ENCODE measurements at regions not wholly inside any gene's neighbourhood (a gene's known extent, or its start where the extent isn't known, plus 50 kb on each side); places are given as distances from the start of the nearest gene placed in this dataset.

- DNase-seq = no peak
Observed at GRCh38 chr1:29670752-29671151, 434.4 kb downstream of the PTPRU start.

- no peak for DNase-seq
Observed at GRCh38 chr1:29669912-29670311, 433.6 kb downstream of the PTPRU start.

GRCh38 chr1:29669158-29669871 lies 433.0 kb downstream of the PTPRU start:
- no peak for DNase-seq

GRCh38 chr1:29668551-29669157 lies 432.3 kb downstream of the PTPRU start:
- DNase-seq = no peak

GRCh38 chr1:29667951-29668350 lies 431.6 kb downstream of the PTPRU start:
- DNase-seq = no peak

DNA sequence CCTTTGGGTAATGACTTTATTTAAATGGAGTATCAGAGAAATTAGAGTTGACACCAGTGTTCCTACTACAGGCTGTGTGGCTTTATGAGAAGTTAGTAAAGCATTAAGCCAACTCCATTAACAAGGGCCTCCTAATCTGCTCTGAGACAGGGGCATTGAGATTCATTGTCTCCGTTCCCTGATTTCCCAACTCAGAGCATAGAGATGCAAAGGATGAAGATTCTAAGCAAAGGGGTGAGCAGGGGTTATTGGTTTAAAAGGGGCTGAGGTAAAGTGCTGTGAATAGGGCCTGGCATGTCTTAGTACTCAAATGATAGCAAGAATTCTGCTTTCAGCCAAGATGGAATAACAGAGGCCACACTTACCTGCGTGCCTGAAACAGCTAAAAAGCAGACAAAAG lies 428.4 kb downstream of the PTPRU start:
- no peak for DNase-seq

- DNase-seq = no peak
Observed at GRCh38 chr1:29658688-29659087, 422.4 kb downstream of the PTPRU start.

GRCh38 chr1:29657816-29658215 lies 421.5 kb downstream of the PTPRU start:
- DNase-seq = no peak

DNA sequence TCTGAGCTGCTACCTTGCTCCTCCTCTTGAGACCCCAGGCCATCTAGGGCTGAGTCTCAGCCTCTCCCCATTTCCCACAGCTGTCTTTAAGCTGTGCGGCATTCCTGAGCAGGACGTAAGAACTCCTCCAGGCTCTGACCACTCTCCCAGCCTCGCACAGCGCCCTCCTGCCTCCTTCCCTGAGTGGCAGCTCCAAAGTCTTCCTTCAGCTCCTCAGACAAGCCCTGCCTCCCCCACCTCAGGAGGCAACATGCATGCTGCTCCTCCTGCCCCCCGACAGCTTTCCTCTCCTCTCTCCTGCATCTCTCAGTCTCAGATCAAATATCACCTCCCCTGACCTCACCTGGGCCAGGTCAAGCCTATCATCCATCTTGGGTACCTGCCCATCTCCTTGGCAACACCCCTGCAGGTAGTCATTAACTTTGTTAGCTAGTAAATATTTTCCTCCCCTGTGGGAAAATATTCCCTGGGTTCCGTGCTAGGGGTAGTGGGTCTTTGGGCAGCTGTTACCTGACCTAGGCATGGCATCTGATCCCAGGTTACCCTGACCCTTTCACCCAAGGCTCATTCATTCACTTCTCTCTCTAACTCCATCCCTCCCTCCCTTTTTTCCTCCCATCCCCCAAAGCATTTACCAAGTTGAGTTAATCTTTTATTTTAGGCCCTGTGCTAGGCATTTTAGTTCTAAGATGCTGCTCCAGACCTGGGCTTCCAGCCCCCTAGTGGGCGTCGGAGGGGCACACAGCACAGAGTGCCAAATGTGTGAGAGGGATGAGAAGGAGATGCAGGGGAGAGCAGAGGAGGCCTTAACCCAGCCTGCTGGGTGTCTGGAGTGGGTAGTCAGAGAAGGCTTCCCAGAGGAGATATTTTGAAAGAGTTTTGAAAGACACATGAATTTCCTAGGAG lies 419.9 kb downstream of the PTPRU start:
- DNase-seq = no peak

GRCh38 chr1:29655145-29655544 lies 418.8 kb downstream of the PTPRU start:
- DNase-seq = no peak

GRCh38 chr1:29653886-29654450 lies 417.6 kb downstream of the PTPRU start:
- DNase-seq = no peak

DNA sequence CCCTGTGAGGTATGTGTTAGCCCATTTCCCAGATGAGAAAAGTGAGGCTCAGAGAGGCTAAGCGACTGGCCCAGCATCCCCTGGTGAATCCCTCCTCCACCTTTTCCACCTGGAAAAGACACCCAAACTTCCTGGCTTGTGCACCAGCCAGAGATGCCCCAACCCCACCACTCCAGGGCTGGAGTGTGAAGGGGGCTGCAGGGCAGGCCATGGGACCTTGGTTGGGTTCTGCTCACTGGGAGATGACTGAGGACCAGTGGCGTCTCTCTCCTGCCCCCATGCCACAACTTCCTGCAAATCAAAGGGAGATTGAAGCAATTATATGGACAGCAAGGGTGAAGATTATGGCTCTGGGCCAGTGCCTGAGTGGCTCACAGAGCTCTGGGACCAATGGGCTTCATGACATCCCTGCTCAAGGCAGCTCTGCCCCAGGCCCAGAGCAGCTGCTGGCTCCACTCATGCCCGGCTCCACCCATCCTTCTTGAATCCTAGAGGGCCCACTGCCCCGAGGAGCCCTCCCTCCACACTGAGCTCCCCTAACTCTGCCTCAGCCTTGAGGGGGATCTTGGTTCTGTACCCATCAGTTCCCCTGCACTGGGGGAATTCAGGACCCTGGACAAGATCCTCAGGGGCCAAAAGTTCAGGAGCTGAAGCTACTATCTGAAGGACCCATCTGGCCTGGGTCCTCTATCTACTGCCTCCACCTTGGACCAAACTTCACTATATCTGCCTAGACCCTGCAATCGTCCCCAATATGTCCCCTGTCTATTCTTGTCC lies 416.9 kb downstream of the PTPRU start:
- no peak for DNase-seq

- no peak for DNase-seq
Observed at GRCh38 chr1:29651684-29652665, 415.7 kb downstream of the PTPRU start.

DNA sequence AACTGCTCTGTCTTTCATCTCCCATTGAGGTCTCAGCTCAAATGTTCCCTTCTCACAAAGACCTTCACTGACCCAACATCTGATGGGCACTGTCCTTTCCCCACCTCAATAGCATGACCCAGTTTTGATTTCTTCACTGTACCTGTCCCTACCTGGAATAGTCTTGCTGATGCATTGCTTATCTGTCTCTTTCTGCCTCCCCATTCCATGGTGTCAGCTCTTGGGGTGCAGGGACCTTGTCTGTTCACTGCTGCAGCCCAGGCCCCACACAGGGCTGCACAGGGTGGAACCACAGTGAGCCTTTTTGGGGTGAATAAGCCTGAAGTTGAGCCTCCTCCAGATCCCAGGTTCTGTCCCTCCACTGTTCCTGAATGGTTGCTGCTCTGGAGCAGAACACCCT lies 414.9 kb downstream of the PTPRU start:
- no peak for DNase-seq

GRCh38 chr1:29650476-29650875 lies 414.2 kb downstream of the PTPRU start:
- no peak for DNase-seq

GRCh38 chr1:29650041-29650400 lies 413.7 kb downstream of the PTPRU start:
- no peak for DNase-seq

DNA sequence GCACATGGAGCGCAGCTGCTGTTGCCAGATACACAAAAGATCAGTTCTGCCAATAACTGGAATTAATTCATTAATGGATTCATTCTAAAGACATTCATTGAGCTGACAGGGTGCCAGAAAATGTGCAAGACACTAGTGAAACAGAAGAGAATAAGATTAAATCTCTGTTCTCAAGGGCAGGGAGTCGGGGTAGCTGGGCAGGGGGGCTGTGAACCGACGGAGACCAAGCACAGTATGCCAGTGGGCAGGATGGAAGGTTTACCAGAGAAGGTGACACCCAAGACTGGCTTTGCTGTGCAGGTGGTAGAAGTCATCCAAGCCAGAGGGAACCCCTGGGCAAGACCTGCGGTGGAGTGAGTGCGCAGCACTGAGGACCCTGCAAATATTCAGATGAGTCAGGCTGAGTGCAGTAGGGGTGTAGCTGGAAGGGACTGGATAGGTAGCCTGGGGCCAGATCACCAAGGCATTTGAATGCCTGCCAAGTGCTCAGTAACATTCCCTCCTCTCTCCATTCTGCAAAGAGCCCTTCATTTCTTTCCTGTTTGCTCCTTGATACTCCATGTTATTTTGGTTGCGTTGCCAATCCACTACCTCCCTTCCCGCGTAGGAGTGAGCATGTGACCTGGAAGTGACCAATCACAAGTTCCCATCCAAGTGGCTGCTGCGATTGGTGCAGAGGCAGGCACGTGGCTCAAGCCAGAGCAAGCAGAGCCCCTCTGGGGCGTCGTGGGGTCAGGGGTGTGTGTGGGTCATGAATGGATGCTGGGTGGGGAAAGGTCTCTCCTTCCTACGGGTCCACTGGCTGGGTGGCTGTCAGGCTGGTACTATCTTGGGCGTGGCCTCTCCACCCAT lies 413.1 kb downstream of the PTPRU start:
- no peak for DNase-seq

- DNase-seq = no peak
Observed at GRCh38 chr1:29648798-29649188, 412.5 kb downstream of the PTPRU start.

DNA sequence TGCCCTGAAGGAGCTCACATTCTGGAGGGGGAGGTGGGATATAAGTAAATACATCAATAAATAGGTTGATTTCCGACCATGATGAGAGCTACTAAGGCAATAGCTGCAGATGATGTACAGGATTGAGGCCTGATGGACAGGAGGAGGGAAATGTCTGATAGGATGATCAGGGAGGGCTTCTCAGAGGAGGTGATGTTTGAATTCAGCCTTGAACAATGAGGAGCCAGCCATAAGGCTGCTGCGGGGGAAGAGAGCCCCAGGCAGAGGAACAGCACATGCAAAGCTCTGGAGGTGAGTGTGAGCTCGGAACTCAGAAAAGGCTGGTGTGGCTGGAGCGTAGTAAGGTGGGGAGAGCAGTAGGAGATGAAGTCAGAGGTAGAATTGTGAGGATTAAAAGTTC lies 411.7 kb downstream of the PTPRU start:
- no peak for DNase-seq

GRCh38 chr1:29647581-29647980 lies 411.3 kb downstream of the PTPRU start:
- DNase-seq = no peak

All from central memory CD4-positive, alpha-beta T cell (primary cell).